GM12873 (cell line): ENCODE measurements at regions not wholly inside any gene's neighbourhood (a gene's known extent, or its start where the extent isn't known, plus 50 kb on each side); places are given as distances from the start of the nearest gene placed in this dataset.

ENCODE experiments used
- TF ChIP-seq, protein P1 (sequence below): IDR thresholded peaks from 2 replicates; pipeline ENCODE4 v1.5.1; 2012; ENCODE audit warnings: low read depth, mild to moderate bottlenecking, moderate library complexity, low read length, control low read depth; ENCODE audit not compliant: insufficient read depth; ENCODE audit errors: missing control alignments

DNA sequence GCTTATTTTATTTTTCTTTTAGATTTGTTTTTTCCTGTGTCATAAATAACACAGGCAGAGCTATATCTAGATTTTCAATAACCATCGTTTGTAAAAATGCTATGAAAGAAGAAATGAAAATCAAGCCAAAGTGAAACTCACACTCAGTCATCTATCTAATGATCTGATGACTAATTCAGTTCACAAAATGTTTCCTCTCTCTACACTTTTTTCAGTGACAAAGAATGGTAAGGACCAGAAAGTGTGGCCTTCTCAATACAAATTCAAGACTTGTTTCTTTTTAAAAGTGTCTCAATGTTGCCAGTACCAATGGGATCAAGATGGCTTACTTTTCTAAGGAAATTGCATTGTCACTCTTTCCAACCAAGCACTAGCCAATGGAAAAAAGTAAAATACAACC lies 282.8 kb upstream of the PKN2 start:
- TF ChIP-seq, protein P1, sequence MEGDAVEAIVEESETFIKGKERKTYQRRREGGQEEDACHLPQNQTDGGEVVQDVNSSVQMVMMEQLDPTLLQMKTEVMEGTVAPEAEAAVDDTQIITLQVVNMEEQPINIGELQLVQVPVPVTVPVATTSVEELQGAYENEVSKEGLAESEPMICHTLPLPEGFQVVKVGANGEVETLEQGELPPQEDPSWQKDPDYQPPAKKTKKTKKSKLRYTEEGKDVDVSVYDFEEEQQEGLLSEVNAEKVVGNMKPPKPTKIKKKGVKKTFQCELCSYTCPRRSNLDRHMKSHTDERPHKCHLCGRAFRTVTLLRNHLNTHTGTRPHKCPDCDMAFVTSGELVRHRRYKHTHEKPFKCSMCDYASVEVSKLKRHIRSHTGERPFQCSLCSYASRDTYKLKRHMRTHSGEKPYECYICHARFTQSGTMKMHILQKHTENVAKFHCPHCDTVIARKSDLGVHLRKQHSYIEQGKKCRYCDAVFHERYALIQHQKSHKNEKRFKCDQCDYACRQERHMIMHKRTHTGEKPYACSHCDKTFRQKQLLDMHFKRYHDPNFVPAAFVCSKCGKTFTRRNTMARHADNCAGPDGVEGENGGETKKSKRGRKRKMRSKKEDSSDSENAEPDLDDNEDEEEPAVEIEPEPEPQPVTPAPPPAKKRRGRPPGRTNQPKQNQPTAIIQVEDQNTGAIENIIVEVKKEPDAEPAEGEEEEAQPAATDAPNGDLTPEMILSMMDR = no peak

GRCh38 chr1:88404582-88404981 lies 279.5 kb upstream of the PKN2 start:
- TF ChIP-seq, protein P1 = no peak

GRCh38 chr1:88407248-88407647 lies 276.8 kb upstream of the PKN2 start:
- TF ChIP-seq, protein P1 = no peak

DNA sequence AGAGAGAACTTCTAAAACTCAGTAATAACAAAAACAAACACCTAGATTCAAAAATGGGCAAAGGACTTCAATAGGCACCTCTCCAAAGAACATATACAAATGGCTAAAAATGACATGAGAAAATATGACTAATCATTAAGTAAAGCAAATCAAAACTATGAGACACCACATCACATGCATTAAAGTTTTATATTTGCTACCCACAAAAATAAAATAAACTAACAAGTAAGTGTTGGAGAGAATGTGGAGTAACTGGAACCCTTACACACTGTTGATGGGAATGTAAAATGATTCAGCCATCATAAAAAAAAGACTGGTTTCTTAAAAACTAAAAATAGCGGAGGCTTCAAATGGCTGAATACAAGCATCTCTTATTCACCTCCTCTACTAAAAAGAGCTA lies 262.1 kb upstream of the PKN2 start:
- TF ChIP-seq, protein P1 = no peak

GRCh38 chr1:88433556-88433955 lies 250.5 kb upstream of the PKN2 start:
- TF ChIP-seq, protein P1 = no peak

DNA sequence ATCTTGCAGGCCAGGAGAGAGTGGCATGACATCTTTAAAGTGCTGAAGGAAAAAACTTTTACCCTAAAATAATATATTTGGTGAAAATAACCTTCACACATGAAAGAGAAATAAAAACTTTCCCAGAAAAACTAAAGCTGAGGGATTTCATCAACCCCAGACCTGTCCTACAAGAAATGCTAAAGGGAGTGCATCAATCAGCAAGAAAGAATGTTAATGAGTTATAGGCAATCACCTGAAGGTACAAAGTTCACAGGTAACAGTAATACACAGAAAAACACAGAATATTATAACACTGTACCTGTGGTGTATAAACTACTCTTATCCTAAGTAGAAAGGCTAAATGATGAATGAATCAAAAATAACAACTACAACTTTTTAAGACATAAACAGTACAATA lies 249.2 kb upstream of the PKN2 start:
- TF ChIP-seq, protein P1 = no peak

- TF ChIP-seq, protein P1 = no peak
These were observed 243.1 kb upstream of the PKN2 start for GRCh38 chr1:88441022-88441421.
